Mammary epithelial cell (primary cell): ENCODE measurements at regions not wholly inside any gene's neighbourhood (a gene's known extent, or its start where the extent isn't known, plus 50 kb on each side); places are given as distances from the start of the nearest gene placed in this dataset.

Source experiments
- CTCF ChIP-seq, 2 donors: IDR thresholded peaks in 1 of 2; conservative IDR thresholded peaks in 1 of 2; 2 replicates each; pipeline ENCODE4 v1.5.1; 2011 to 2012; ENCODE audit warnings: inconsistent platforms in 2 of 2, low read length in 2 of 2, mild to moderate bottlenecking in 2 of 2, control low read depth in 1 of 2, low read depth in 1 of 2; ENCODE audit not compliant: insufficient read depth in 1 of 2; ENCODE audit errors: extremely low read depth in 1 of 2
- EZH2 ChIP-seq: IDR thresholded peaks from 2 replicates; pipeline ENCODE4 v1.6.1; 2012; ENCODE audit warnings: low read length, inconsistent platforms, borderline replicate concordance

- no peak for TF ChIP-seq CTCF (conservative IDR thresholded peaks at IDR 0.05 in 1 of 2, IDR thresholded peaks at IDR 0.05 in 1 of 2; ENCODE audit: extremely low read depth in 1 of 2, insufficient read depth in 1 of 2, low read depth in 1 of 2, low read length in 2 of 2)
- no peak for TF ChIP-seq EZH2
These were observed 711.2 kb downstream of the SORCS3 start for GRCh38 chr10:105352281-105352680.
